Suprapubic skin (tissue), 3 donors: ENCODE measurements at regions not wholly inside any gene's neighbourhood (a gene's known extent, or its start where the extent isn't known, plus 50 kb on each side); places are given as distances from the start of the nearest gene placed in this dataset.

Experiments
- EP300 ChIP-seq: sonication (generic); formaldehyde crosslinking; IDR thresholded peaks from one replicate; pipeline ENCODE4 v1.6.1; 2017; ENCODE audit warnings: antibody characterized with exemption
- POLR2A ChIP-seq, 2 donors: fragments of 450-650 bp; IDR thresholded peaks; one replicate each; pipeline ENCODE4 v1.6.1; 2017; ENCODE audit warnings: antibody characterized with exemption in 2 of 2, mild to moderate bottlenecking in 2 of 2, moderate library complexity in 2 of 2
- TF ChIP-seq, protein P1 (sequence below), 2 donors: fragments of 200-600 bp in 1 of 2; fragments of 450-650 bp in 1 of 2; sonication (generic) in 1 of 2; IDR thresholded peaks; one replicate each; pipeline ENCODE4 v1.5.1; 2016 to 2019; ENCODE audit warnings: antibody characterized with exemption in 2 of 2, mild to moderate bottlenecking in 1 of 2, moderate library complexity in 1 of 2

DNA sequence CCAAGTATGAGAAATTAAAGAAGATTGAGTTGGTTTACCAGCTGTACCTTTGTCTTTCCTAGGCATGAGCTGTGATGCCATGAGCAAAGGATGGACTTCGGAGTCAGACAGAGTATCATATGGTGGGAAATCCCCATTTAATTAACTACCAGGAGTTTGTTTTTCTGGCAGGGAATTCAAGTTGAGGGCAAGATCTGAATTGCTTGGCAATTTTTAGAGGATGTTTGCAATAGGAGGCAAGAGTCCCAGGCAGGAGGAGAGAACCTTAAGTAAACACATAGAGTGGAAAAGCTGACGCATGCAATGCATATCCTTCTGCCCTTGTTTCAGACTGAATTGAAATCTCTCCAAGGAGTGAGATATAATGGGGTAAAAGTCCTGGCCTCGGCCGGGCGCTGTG is 569.7 kb upstream of the MDFIC2 start:
- TF ChIP-seq EP300, result no peak
- TF ChIP-seq, protein P1, sequence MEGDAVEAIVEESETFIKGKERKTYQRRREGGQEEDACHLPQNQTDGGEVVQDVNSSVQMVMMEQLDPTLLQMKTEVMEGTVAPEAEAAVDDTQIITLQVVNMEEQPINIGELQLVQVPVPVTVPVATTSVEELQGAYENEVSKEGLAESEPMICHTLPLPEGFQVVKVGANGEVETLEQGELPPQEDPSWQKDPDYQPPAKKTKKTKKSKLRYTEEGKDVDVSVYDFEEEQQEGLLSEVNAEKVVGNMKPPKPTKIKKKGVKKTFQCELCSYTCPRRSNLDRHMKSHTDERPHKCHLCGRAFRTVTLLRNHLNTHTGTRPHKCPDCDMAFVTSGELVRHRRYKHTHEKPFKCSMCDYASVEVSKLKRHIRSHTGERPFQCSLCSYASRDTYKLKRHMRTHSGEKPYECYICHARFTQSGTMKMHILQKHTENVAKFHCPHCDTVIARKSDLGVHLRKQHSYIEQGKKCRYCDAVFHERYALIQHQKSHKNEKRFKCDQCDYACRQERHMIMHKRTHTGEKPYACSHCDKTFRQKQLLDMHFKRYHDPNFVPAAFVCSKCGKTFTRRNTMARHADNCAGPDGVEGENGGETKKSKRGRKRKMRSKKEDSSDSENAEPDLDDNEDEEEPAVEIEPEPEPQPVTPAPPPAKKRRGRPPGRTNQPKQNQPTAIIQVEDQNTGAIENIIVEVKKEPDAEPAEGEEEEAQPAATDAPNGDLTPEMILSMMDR (IDR thresholded peaks at IDR 0.05), result no peak
- TF ChIP-seq POLR2A (IDR thresholded peaks at IDR 0.05), result no peak
